ENCODE measurements at regions not wholly inside any gene's neighbourhood (a gene's known extent, or its start where the extent isn't known, plus 50 kb on each side); places are given as distances from the start of the nearest gene placed in this dataset.

GRCh38 chrX:10900585-10901289, 210.4 kb upstream of the HCCS start:
- DNase-seq (ENCODE audit: low read depth), result peak; percentile 55

- no peak for DNase-seq (ENCODE audit: low read depth)
These were observed 209.9 kb upstream of the HCCS start for GRCh38 chrX:10901290-10901633.

GRCh38 chrX:10902001-10902400, 209.1 kb upstream of the HCCS start:
- peak; percentile 15 for DNase-seq (ENCODE audit: low read depth)

- no peak for DNase-seq (ENCODE audit: low read depth)
These were observed 207.6 kb upstream of the HCCS start for GRCh38 chrX:10903523-10903922.

GRCh38 chrX:10904220-10904619, 206.9 kb upstream of the HCCS start:
- DNase-seq (ENCODE audit: low read depth), result peak; percentile 34

GRCh38 chrX:10906866-10907265, 204.3 kb upstream of the HCCS start:
- DNase-seq (ENCODE audit: low read depth), result no peak

GRCh38 chrX:10922159-10922558, 189.0 kb upstream of the HCCS start:
- DNase-seq (ENCODE audit: low read depth), result peak; percentile 78

- DNase-seq (ENCODE audit: low read depth), result no peak
These were observed 188.3 kb upstream of the HCCS start for GRCh38 chrX:10922835-10923234.

GRCh38 chrX:10923466-10923865, 187.7 kb upstream of the HCCS start:
- peak; percentile 3 for DNase-seq (ENCODE audit: low read depth)

- peak; percentile 1 for DNase-seq (ENCODE audit: low read depth)
These were observed 184.7 kb upstream of the HCCS start for GRCh38 chrX:10926404-10926803.

- DNase-seq (ENCODE audit: low read depth), result peak; percentile 6
These were observed 184.2 kb upstream of the HCCS start for GRCh38 chrX:10926891-10927290.

- DNase-seq (ENCODE audit: low read depth), result peak; percentile 50
These were observed 181.4 kb upstream of the HCCS start for GRCh38 chrX:10929747-10930146.

GRCh38 chrX:10930151-10930550, 181.0 kb upstream of the HCCS start:
- DNase-seq (ENCODE audit: low read depth), result no peak

GRCh38 chrX:10931976-10932375, 179.2 kb upstream of the HCCS start:
- DNase-seq (ENCODE audit: low read depth), result no peak

GRCh38 chrX:10932842-10933440, 178.2 kb upstream of the HCCS start:
- DNase-seq (ENCODE audit: low read depth), result no peak

GRCh38 chrX:10935501-10935900, 175.6 kb upstream of the HCCS start:
- DNase-seq (ENCODE audit: low read depth), result no peak

- DNase-seq (ENCODE audit: low read depth), result no peak
These were observed 174.2 kb upstream of the HCCS start for GRCh38 chrX:10936976-10937375.

GRCh38 chrX:10938365-10938923, 172.7 kb upstream of the HCCS start:
- no peak for DNase-seq (ENCODE audit: low read depth)

- DNase-seq (ENCODE audit: low read depth), result no peak
These were observed 171.7 kb upstream of the HCCS start for GRCh38 chrX:10939424-10939823.

- DNase-seq (ENCODE audit: low read depth), result no peak
These were observed 166.8 kb upstream of the HCCS start for GRCh38 chrX:10944136-10944885.

GRCh38 chrX:10945498-10945897, 165.6 kb upstream of the HCCS start:
- DNase-seq (ENCODE audit: low read depth), result no peak

- DNase-seq (ENCODE audit: low read depth), result no peak
These were observed 161.6 kb upstream of the HCCS start for GRCh38 chrX:10949541-10949940.

GRCh38 chrX:10952619-10953018, 158.5 kb upstream of the HCCS start:
- DNase-seq (ENCODE audit: low read depth), result peak; percentile 10
